ENCODE measurements at regions not wholly inside any gene's neighbourhood (a gene's known extent, or its start where the extent isn't known, plus 50 kb on each side); places are given as distances from the start of the nearest gene placed in this dataset.

- H3K4me2 ChIP-seq, result no peak overlapping the region
- CTCF ChIA-PET, result no interaction called here
- no peaks in the 10 kb centered on the region; the same call in 1 of the 2 replicates for H4K20me1 ChIP-seq (ENCODE audit: insufficient read depth)
- no peak overlapping the region for H3K4me3 ChIP-seq
- H3F3A ChIP-seq (ENCODE audit: insufficient read depth, low read depth), result no peaks in the 10 kb centered on the region
- no peak for TF ChIP-seq CTCF (conservative IDR thresholded peaks at IDR 0.05)
- no peak for TF ChIP-seq EZH2 (IDR thresholded peaks at IDR 0.05; ENCODE audit: low read depth)
- no peaks in the 10 kb centered on the region for H3K27me3 ChIP-seq (ENCODE audit: insufficient read depth, low read depth)
- no peaks in the 10 kb centered on the region for H3K4me1 ChIP-seq (replicated peaks; ENCODE audit: insufficient read depth)
- intact Hi-C loops (cut with micrococcal nuclease; ENCODE audit: unreplicated experiment), result no loop called here
- POLR2A ChIA-PET (ENCODE audit: unreplicated experiment), result no interaction called here
- no peak for DNase-seq
- BruUV-seq (replicated peaks), result no TSS peak
- H3K9me2 ChIP-seq (ENCODE audit: insufficient read depth), result no peaks in the 10 kb centered on the region
- no peaks in the 10 kb centered on the region for H3K9me3 ChIP-seq (ENCODE audit: insufficient read depth, low read depth)
- no peaks in the 10 kb centered on the region for H3K79me2 ChIP-seq (ENCODE audit: low read depth)
- H3K27ac ChIP-seq, result no peak overlapping the region
- no peak overlapping the region for H2AFZ ChIP-seq
- H3K36me3 ChIP-seq (ENCODE audit: low read depth), result no peaks in the 10 kb centered on the region
These were observed 618.9 kb downstream of the DHX35 start for GRCh38 chr20:39581034-39581433.

GRCh38 chr20:39576771-39577170 is 614.6 kb downstream of the DHX35 start:
- Histone ChIP-seq H3K9me3 (ENCODE audit: insufficient read depth, low read depth) (no peaks in the 10 kb centered on the region), H3K27me3 (ENCODE audit: insufficient read depth, low read depth) (peaks cover 5% of the 10 kb centered on the region; the same call in 1 of the 2 replicates), H3K79me2 (ENCODE audit: low read depth) (no peaks in the 10 kb centered on the region), H3K9me2 (ENCODE audit: insufficient read depth) (no peaks in the 10 kb centered on the region), H3K4me1 (replicated peaks; ENCODE audit: insufficient read depth) (no peaks in the 10 kb centered on the region), H3K36me3 (ENCODE audit: low read depth) (no peaks in the 10 kb centered on the region), H3K4me2 (no peak overlapping the region), H3F3A (ENCODE audit: insufficient read depth, low read depth) (no peaks in the 10 kb centered on the region), H3K4me3 (no peak overlapping the region), H3K27ac (no peak overlapping the region), H4K20me1 (ENCODE audit: insufficient read depth) (no peaks in the 10 kb centered on the region; the same call in 1 of the 2 replicates), H2AFZ (no peak overlapping the region)
- TF ChIP-seq EZH2 (IDR thresholded peaks at IDR 0.05; ENCODE audit: low read depth) (no peak), CTCF (conservative IDR thresholded peaks at IDR 0.05) (no peak)
- CTCF ChIA-PET, result no interaction called here
- no peak for DNase-seq
- no TSS peak for BruUV-seq (replicated peaks)
- POLR2A ChIA-PET (ENCODE audit: unreplicated experiment), result no interaction called here
- intact Hi-C loops (cut with micrococcal nuclease; ENCODE audit: unreplicated experiment), result no loop called here

GRCh38 chr20:39574061-39574460 is 611.9 kb downstream of the DHX35 start:
- Histone ChIP-seq H3K4me2 (no peak overlapping the region), H3K79me2 (ENCODE audit: low read depth) (no peaks in the 10 kb centered on the region), H3K27ac (no peak overlapping the region), H4K20me1 (ENCODE audit: insufficient read depth) (no peaks in the 10 kb centered on the region; the same call in 1 of the 2 replicates), H3K36me3 (ENCODE audit: low read depth) (no peaks in the 10 kb centered on the region), H3K4me1 (replicated peaks; ENCODE audit: insufficient read depth) (no peaks in the 10 kb centered on the region), H3K27me3 (ENCODE audit: insufficient read depth, low read depth) (peaks cover 5% of the 10 kb centered on the region; the same call in 1 of the 2 replicates), H3F3A (ENCODE audit: insufficient read depth, low read depth) (no peaks in the 10 kb centered on the region), H2AFZ (no peak overlapping the region), H3K9me2 (ENCODE audit: insufficient read depth) (no peaks in the 10 kb centered on the region), H3K9me3 (ENCODE audit: insufficient read depth, low read depth) (no peaks in the 10 kb centered on the region), H3K4me3 (no peak overlapping the region)
- POLR2A ChIA-PET (ENCODE audit: unreplicated experiment), result no interaction called here
- TF ChIP-seq CTCF (conservative IDR thresholded peaks at IDR 0.05) (no peak), EZH2 (IDR thresholded peaks at IDR 0.05; ENCODE audit: low read depth) (no peak)
- CTCF ChIA-PET, result no interaction called here
- intact Hi-C loops (cut with micrococcal nuclease; ENCODE audit: unreplicated experiment), result no loop called here
- no peak for DNase-seq
- BruUV-seq (replicated peaks), result no TSS peak
